ENCODE measurements at regions not wholly inside any gene's neighbourhood (a gene's known extent, or its start where the extent isn't known, plus 50 kb on each side); places are given as distances from the start of the nearest gene placed in this dataset.

DNA sequence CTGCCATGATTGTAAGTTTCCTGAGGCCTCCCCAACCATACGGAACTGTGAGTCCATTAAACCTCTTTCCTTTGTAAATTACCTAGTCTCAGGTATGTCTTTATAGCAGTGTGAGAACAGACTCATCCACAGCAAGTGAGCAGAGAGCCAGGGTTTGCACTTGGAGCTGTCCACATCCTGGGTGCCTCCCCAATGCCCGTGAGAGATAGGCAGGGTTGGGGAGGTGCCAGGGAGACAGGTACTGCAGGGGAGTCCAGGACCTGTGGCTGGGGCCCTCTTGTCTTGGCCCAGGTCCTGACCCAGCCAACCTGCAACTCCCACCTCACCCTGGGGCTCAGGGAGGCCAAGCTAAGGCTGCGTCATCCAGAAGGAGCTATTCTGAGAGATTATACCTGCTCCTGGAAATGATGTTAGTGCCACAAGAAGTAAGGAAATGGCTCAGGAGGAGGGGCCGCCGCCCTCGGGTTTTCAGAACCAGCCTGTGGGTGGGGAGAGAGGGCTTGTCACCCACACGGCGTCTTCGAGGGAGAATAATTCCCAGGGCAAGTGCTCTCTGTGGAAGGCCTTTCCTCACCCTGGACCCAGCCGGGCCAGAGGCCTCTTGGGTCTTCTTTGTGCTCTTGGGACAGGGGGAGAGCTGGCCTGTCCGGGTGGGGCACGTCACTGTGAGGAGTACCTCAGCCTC lies 66.5 kb downstream of the ADRA2C start:
- no peak for DNase-seq

- DNase-seq, result no peak
Observed at GRCh38 chr4:3833326-3833989, 67.3 kb downstream of the ADRA2C start.

GRCh38 chr4:3834186-3834662 lies 68.0 kb downstream of the ADRA2C start:
- no peak for DNase-seq

GRCh38 chr4:3834663-3835521 lies 68.7 kb downstream of the ADRA2C start:
- no peak for DNase-seq

GRCh38 chr4:3835527-3836405 lies 69.6 kb downstream of the ADRA2C start:
- no peak for DNase-seq

GRCh38 chr4:3836406-3836755 lies 70.2 kb downstream of the ADRA2C start:
- no peak for DNase-seq

GRCh38 chr4:3836756-3837601 lies 70.8 kb downstream of the ADRA2C start:
- DNase-seq, result no peak

GRCh38 chr4:3838437-3839380 lies 72.5 kb downstream of the ADRA2C start:
- no peak for DNase-seq

GRCh38 chr4:3845094-3845743 lies 79.0 kb downstream of the ADRA2C start:
- DNase-seq, result no peak

- no peak for DNase-seq
Observed at GRCh38 chr4:3845744-3846429, 79.7 kb downstream of the ADRA2C start.

DNA sequence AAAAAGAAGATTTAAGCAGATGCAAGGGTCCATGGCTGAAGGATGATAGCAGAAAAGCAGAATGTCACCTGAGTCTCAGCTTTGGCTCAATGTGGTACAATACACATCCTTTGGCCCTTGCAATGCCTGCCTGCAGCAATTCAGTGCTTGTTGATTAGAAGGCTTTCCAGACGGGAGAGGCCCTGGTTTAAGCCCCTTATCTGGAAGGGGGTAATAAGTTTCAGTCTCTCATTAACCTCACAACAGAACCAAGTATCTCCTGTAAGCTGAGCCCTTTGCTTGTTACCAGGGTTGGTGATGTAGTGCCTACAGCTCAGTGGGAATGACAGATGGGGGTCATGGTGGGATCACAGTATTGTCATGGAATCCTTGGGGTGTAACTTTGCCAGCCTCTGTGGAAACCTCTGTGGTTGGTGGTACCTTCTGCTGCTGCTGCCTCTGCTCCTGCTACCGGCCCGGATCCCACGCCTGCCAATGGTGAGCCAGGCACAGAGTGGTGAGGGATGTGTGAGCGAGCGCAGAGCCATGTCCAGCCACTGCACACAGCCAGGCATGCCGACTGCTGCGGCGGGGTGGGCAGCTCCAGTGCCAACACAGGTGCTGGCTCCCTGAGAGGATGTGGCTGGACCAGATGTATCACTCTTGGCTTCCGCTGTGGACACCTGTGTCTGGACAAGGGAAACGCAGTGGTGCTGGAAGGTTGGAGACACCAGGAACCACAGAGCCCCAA lies 81.2 kb downstream of the ADRA2C start:
- no peak for DNase-seq

DNA sequence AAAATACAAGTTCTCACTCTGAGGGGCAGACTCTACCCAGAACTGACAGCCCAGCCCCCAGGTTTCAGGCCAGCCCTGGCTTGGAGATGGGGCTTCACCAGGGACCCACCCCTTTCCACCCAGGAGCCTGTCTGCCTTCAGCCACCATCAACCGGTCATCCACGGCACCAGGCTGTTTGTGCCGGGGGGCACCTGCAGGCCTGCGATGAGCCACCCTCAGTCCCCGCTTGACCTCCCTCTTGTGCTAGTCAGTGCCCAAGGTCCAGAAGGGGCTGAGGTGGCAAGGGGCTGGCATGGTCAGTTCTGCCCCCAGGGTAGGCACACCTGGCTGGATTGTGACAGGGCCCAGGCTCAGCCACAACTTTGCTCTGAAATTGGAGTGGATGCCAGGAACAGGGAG lies 82.1 kb downstream of the ADRA2C start:
- no peak for DNase-seq

GRCh38 chr4:3849140-3849539 lies 83.0 kb downstream of the ADRA2C start:
- no peak for DNase-seq

DNA sequence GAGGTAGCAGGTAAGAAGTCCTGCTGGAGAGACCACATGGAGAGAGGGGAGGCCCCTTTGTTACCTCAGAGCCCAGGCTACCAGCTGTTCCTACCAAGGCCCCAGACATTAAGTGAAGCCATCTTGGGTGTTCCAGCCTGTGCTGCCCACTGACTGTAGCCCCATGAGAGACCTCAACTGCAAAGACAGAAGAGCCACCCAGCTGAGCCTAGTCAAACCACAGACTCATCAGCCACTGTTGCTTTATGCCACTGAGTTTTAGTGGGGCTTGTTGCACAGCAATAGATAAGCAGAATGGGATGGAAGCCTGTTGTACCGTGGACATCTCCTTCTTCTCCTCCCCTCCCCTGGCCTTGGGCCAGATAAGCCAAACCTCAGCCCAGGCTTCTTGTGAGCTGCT lies 83.9 kb downstream of the ADRA2C start:
- DNase-seq, result no peak

GRCh38 chr4:3851211-3851610 lies 85.0 kb downstream of the ADRA2C start:
- DNase-seq, result no peak

DNA sequence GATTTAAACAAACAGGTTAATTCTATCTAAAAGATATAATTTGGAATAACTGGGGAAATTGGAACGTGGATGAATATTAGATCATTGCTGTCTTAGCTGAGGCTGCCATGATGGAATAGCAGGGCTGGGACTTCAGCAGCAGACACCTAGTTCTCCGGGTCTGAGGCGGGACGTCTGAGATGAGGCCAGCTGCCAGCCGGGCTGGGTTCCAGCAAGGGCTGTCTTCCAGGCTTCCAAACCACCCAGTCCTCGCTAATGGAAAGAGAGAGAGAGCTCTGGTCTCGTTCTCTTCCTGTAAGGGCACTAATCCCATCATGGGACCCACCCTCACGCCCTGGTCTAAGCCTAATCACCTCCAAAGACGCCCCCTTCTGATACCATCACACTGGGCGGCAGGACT lies 85.7 kb downstream of the ADRA2C start:
- no peak for DNase-seq

DNA sequence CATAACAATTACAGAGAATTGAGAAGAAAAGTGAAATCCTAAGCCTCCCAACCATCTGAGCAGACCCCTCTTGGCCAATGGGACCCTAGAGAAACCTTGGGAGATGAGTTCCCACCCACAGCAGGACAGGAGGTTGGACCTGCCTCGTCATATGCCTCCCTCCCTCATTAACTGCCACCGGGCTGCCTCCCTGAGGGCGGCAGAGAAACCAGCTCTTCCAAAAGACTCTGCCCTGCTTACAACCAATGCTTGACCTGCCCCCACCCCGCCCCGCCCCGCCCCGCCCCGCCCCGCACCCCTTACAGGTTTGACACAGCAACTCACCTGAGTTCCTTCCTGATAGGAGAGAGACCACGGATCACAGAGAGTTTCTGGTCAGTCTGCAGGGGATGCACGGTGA lies 86.1 kb downstream of the ADRA2C start:
- DNase-seq, result no peak

DNA sequence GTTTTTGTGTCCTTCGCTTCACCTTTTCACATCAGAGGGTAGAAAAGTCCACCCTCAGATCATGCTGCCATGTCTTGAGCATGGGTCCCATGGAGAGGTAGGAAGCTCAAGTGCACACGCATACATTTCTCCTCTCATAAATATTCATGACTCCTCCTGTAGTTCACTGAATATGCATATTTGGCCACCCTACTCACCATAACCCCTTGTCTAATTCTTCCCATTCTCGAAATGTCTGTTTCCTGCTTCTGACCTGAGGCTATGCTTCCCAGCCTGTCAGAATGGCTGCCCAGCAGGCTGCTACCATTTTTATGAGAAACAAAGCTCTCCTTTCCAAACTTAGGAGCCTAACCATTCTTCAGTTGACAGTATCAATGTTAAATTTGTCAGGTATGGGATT lies 86.5 kb downstream of the ADRA2C start:
- DNase-seq, result no peak
